SK-N-SH (cell line): ENCODE measurements at regions not wholly inside any gene's neighbourhood (a gene's known extent, or its start where the extent isn't known, plus 50 kb on each side); places are given as distances from the start of the nearest gene placed in this dataset.

Source experiments
- CTCF ChIA-PET: fragments of 300-600, 350-600 bp; formaldehyde crosslinking; extraction: SDS; loops from one replicate; lab custom pipeline; 2021; lab: Yijun Ruan, JAX
- POLR2A ChIA-PET: fragments of 350-600 bp; sonication (Branson Sonifier 250); formaldehyde crosslinking; extraction: SDS; loops from one replicate; lab custom pipeline; 2020; ENCODE audit warnings: antibody characterized with exemption, inconsistent platforms; lab: Yijun Ruan, JAX
- DNase-seq: peaks from one replicate; pipeline ENCODE4 v3.0.0; 2012
- H2AFZ ChIP-seq: fragments of 200-600 bp; sonication (generic); 2 replicates; pipeline ENCODE4 v1.8.1; 2016; ENCODE audit warnings: antibody characterized with exemption, mild to moderate bottlenecking, low read depth
- H3F3A ChIP-seq: fragments of 200-600 bp; sonication (generic); replicated peaks from 2 replicates; pipeline ENCODE3; 2016; ENCODE audit warnings: antibody characterized with exemption, mild to moderate bottlenecking; ENCODE audit not compliant: insufficient read depth
- H3K27ac ChIP-seq, 2 experiments: fragments of 200-500 bp in 1 of 2; fragments of 200-600 bp in 1 of 2; sonication (Bioruptor generic) in 1 of 2; sonication (generic), shearing (Covaris generic) in 1 of 2; 2 replicates each; pipeline versions ENCODE4 v1.5.1 to v1.6.1; 2014 to 2016; ENCODE audit warnings: low read depth in 2 of 2, inconsistent platforms in 1 of 2, low read length in 1 of 2, mild to moderate bottlenecking in 1 of 2, mixed read lengths in 1 of 2
- H3K27me3 ChIP-seq: fragments of 200-600 bp; sonication (generic), shearing (Covaris generic); 2 replicates; pipeline ENCODE4 v1.6.1; 2016; ENCODE audit warnings: mixed run types; ENCODE audit not compliant: insufficient read depth
- H3K36me3 ChIP-seq, 2 experiments: fragments of 200-500 bp in 1 of 2; fragments of 200-600 bp in 1 of 2; sonication (Bioruptor generic) in 1 of 2; sonication (generic) in 1 of 2; replicated peaks in 1 of 2; 2 replicates each; pipeline versions ENCODE3 to v1.5.1; 2014 to 2016; ENCODE audit warnings: low read length in 1 of 2, mild to moderate bottlenecking in 1 of 2; ENCODE audit not compliant: insufficient read depth in 2 of 2, control insufficient read depth in 1 of 2
- H3K4me1 ChIP-seq, 2 experiments: fragments of 200-500 bp in 1 of 2; fragments of 200-600 bp in 1 of 2; sonication (Bioruptor generic) in 1 of 2; sonication (generic), shearing (Covaris generic) in 1 of 2; 2 replicates each; pipeline versions ENCODE4 v1.5.1 to v1.6.1; 2014 to 2016; ENCODE audit warnings: low read depth in 1 of 2, low read length in 1 of 2, mixed run types in 1 of 2; ENCODE audit not compliant: insufficient read depth in 2 of 2, control insufficient read depth in 1 of 2
- H3K4me2 ChIP-seq: fragments of 200-600 bp; sonication (generic), shearing (Covaris generic); 2 replicates; pipeline ENCODE4 v1.6.1; 2017; ENCODE audit warnings: mixed run types
- H3K4me3 ChIP-seq, 2 experiments: fragments of 200-500 bp in 1 of 2; fragments of 200-600 bp in 1 of 2; sonication (Bioruptor generic) in 1 of 2; sonication (generic), shearing (Covaris generic) in 1 of 2; 2 replicates each; pipeline versions ENCODE4 v1.5.1 to v1.8.1; 2014 to 2016; ENCODE audit warnings: low read depth in 2 of 2, inconsistent platforms in 1 of 2, low read length in 1 of 2, mild to moderate bottlenecking in 1 of 2, mixed read lengths in 1 of 2, moderate library complexity in 1 of 2
- H3K79me2 ChIP-seq: fragments of 200-600 bp; sonication (generic); 2 replicates; pipeline ENCODE4 v1.8.1; 2017; ENCODE audit warnings: mild to moderate bottlenecking; ENCODE audit not compliant: insufficient read depth
- H3K9ac ChIP-seq: fragments of 200-600 bp; sonication (generic); 2 replicates; pipeline ENCODE4 v1.6.1; 2017; ENCODE audit warnings: mixed run types
- H3K9me2 ChIP-seq: fragments of 200-600 bp; sonication (generic); 2 replicates; pipeline ENCODE4 v1.6.1; 2017; ENCODE audit warnings: mixed run types
- H3K9me3 ChIP-seq: fragments of 200-600 bp; sonication (generic); 2 replicates; pipeline ENCODE4 v1.6.1; 2017; ENCODE audit warnings: mixed run types, mild to moderate bottlenecking, moderate library complexity
- H4K20me1 ChIP-seq: fragments of 200-600 bp; sonication (generic); 2 replicates; pipeline ENCODE4 v1.6.1; 2017; ENCODE audit warnings: mild to moderate bottlenecking, mixed run types; ENCODE audit not compliant: insufficient read depth
- CHD2 ChIP-seq: fragments of 150-350 bp; IDR thresholded peaks from 2 replicates; pipeline ENCODE4 v1.6.1; 2018; ENCODE audit warnings: low read length; ENCODE audit not compliant: partially characterized antibody
- ELF1 ChIP-seq: IDR thresholded peaks from 2 replicates; pipeline ENCODE4 v1.4.0; 2012
- FOXJ3 ChIP-seq: sonication (generic); formaldehyde crosslinking; IDR thresholded peaks from 2 replicates; pipeline ENCODE4 v1.5.1; 2020; ENCODE audit warnings: mild to moderate bottlenecking, missing genetic modification reagents
- GABPA ChIP-seq: IDR thresholded peaks from 2 replicates; pipeline ENCODE4 v1.4.0; 2012; ENCODE audit warnings: low read depth, mild to moderate bottlenecking
- GATA2 ChIP-seq: sonication (generic); formaldehyde crosslinking; IDR thresholded peaks from 2 replicates; pipeline ENCODE4 v1.5.0; 2020; ENCODE audit warnings: mild to moderate bottlenecking, missing genetic modification reagents
- JUND ChIP-seq: IDR thresholded peaks from 2 replicates; pipeline ENCODE4 v1.4.0; 2012
- MXI1 ChIP-seq: IDR thresholded peaks from 2 replicates; pipeline ENCODE4 v1.6.1; 2012; ENCODE audit warnings: mild to moderate bottlenecking, low read depth, low read length, improper control_type of control experiment
- PBX3 ChIP-seq: IDR thresholded peaks from 2 replicates; pipeline ENCODE4; 2012
- POLR2AphosphoS5 ChIP-seq: IDR thresholded peaks from 2 replicates; pipeline ENCODE4 v1.6.1; 2012; ENCODE audit warnings: low read depth, low read length
- RCOR1 ChIP-seq: fragments of 150-350 bp; IDR thresholded peaks from 2 replicates; pipeline ENCODE4 v1.6.1; 2017; ENCODE audit warnings: antibody characterized with exemption, low read length
- REST ChIP-seq: IDR thresholded peaks from 2 replicates; pipeline ENCODE4 v1.6.1; 2012; ENCODE audit warnings: mild to moderate bottlenecking, low read depth, low read length, moderate library complexity
- RFX5 ChIP-seq: IDR thresholded peaks from 2 replicates; pipeline ENCODE4 v1.6.1; 2012; ENCODE audit warnings: mild to moderate bottlenecking, improper control_type of control experiment, low read length
- RXRA ChIP-seq: IDR thresholded peaks from 2 replicates; pipeline ENCODE4 v1.4.0; 2012; ENCODE audit warnings: low read depth, mild to moderate bottlenecking, borderline replicate concordance
- SIN3A ChIP-seq: IDR thresholded peaks from 2 replicates; pipeline ENCODE4 v1.6.1; 2012; ENCODE audit warnings: low read depth, mild to moderate bottlenecking, low read length, moderate library complexity, borderline replicate concordance
- TAF1 ChIP-seq: IDR thresholded peaks from 2 replicates; pipeline ENCODE4 v1.6.1; 2012; ENCODE audit warnings: low read depth, mild to moderate bottlenecking, low read length, moderate library complexity, borderline replicate concordance
- TEAD4 ChIP-seq: IDR thresholded peaks from 2 replicates; pipeline ENCODE4 v1.4.0; 2012; ENCODE audit warnings: mild to moderate bottlenecking, borderline replicate concordance; ENCODE audit not compliant: insufficient read depth
- WGBS: methylation state at CpG from one replicate; pipeline ENCODE4 v1.1.6; 2017; ENCODE audit warnings: low lambda C conversion rate; 5-methylcytosine and 5-hydroxymethylcytosine counted together

- TF ChIP-seq PBX3 (no peak), RFX5 (no peak), MXI1 (no peak), ELF1 (no peak), FOXJ3 (no peak), GATA2 (no peak), POLR2AphosphoS5 (no peak), RXRA (no peak), RCOR1 (no peak), CHD2 (no peak)
Observed at GRCh38 chr2:204255526-204255925, 289.7 kb upstream of the PARD3B start (continued).

GRCh38 chr2:204257781-204258180, 287.5 kb upstream of the PARD3B start:
- Histone ChIP-seq H3K9me2 (no peaks in the 10 kb centered on the region), H3K27ac (no peak overlapping the region), H2AFZ (no peak overlapping the region), H3K4me2 (no peak overlapping the region), H3K4me3 (no peak overlapping the region), H3K79me2 (no peaks in the 10 kb centered on the region), H3K27me3 (no peaks in the 10 kb centered on the region), H3K9me3 (no peaks in the 10 kb centered on the region), H3K9ac (no peak overlapping the region), H3K4me1 (peaks cover 0 to 18% of the 10 kb centered on the region in 2 experiments; a peak in 2 of 4 replicates), H3F3A (no peaks in the 10 kb centered on the region), H4K20me1 (no peaks in the 10 kb centered on the region), H3K36me3 (no peaks in the 10 kb centered on the region)
- CTCF ChIA-PET, result interaction anchor here (0.9 to 4.2 kb wide), 3 partner anchors 81 to 435 kb away, joined by 3 to 25 read pairs (median 3); no protein-coding TSS in a partner anchor
- TF ChIP-seq PBX3 (no peak), RFX5 (no peak), MXI1 (no peak), SIN3A (no peak), TAF1 (no peak), GABPA (no peak), JUND (no peak), TEAD4 (no peak), RXRA (no peak), REST (no peak)
- POLR2A ChIA-PET, result no interaction called here
- no peak for DNase-seq
- WGBS, result 77% methylated on average over 5 of the region's 5 CpGs
